ENCODE measurements at regions not wholly inside any gene's neighbourhood (a gene's known extent, or its start where the extent isn't known, plus 50 kb on each side); places are given as distances from the start of the nearest gene placed in this dataset.
A peak's percentile ranks its signal among the peaks of the same experiment; 100 is the strongest.
"Not testable (repeated sequence)": the region's sequence is repeated elsewhere in the genome, so short reads cannot be mapped to it uniquely, and the experiment has no call there.

DNA sequence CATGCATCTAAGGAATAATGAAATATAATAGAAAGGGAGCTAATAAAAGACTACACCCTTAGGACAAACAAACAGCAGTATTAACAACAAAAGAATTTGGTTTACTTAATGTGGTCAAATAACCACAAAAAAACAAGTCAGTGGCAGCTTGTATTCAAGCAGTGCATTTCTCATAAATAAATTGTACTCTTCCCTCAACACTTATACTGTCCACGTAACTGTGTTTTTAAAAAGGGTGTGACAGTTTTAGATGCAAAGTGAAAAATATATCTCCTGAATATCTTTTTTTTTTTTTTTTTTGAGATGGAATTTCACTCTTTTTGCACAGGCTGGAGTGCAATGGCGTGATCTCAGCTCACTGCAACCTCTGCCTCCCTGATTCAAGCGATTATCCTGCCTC lies 698.2 kb upstream of the CADM2 start:
- DNase-seq (ENCODE audit: low spot score) = no peak

DNA sequence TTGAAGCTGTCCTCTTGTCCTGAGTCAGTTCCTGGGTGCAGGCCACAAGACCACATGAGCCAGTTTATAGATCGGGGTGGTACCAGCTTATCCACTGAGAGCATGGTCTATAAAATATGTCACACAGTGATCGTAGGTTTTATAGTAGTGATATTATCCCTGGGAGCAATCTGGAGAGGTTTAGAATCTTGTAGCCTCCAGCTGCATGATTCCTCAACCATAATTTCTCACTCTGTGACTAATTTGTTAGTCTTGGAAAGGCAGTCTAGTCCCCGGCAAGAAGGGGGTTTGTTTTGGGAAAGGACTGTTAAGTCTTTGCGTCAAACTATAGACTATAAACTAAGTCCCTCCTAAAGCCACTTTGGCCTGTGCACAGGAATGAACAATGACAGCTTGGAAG lies 693.0 kb upstream of the CADM2 start:
- no peak for DNase-seq (ENCODE audit: low spot score)

DNA sequence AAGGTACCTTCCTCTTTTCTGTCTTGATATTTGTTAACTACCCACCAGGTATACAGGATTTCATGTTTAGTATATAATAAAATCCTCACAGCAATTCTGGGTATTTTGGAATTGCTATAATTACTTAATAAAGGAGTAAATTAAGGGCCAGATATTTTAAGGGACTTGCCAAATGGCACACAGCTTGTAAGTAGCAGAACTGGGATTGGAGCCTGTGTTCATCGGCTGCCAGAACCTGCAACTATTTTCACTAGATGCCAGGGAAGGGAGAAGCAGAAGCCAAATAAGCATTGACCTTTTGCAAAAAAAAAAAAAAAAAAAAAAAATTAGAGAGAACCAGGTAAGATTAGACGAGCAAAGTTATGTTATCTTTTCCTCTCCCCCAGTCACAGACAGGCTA lies 683.3 kb upstream of the CADM2 start:
- no peak for DNase-seq (ENCODE audit: low spot score)

DNA sequence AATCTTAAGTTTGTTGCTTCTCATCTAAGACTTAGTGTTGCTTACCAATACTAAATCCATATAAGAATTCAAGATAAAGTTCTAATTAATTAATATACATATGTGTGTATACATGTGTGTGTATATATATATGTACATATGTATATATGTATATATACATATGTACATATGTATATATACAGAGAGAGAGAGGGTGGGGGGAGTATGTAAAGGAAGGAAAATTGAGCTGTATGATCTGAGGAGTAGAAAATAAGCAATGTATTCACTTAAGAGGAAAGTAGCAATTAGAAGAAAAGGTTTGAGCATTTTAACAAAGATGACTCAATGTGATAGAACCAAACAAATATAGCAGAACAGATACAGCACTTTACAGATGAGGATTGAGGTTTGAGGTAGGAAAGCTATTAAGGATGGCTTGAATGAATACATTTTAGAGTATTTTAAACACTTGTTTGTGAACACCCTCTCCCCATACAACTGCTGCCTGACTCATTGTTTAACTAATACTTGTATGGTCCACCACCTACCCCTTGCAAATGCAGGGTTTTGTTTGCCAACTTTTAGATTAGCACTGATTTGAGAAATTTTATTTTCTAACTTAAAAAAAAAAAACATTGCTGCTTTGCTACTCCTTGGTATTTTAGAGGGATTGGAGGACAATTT lies 681.1 kb upstream of the CADM2 start:
- DNase-seq (ENCODE audit: low spot score) = no peak

DNA sequence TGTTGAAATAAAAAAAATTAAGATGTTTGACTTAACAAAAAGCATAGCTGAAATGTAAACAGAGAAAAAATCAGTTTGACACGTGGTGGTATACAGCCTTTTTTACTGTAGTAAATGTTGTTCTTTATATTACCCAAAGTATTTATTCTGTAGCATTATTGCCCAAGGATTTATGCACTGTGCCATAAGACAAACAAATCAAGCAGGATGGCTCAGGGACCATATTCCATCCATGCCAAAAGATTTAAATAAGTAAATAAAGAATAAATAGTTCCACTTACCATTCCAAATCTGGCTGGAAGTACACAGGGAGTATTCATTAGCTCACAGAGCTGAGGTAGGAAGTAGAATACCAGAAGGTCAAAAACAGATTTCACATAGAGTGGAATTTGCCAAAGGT lies 666.7 kb upstream of the CADM2 start:
- DNase-seq (ENCODE audit: low spot score) = peak; percentile 2

DNA sequence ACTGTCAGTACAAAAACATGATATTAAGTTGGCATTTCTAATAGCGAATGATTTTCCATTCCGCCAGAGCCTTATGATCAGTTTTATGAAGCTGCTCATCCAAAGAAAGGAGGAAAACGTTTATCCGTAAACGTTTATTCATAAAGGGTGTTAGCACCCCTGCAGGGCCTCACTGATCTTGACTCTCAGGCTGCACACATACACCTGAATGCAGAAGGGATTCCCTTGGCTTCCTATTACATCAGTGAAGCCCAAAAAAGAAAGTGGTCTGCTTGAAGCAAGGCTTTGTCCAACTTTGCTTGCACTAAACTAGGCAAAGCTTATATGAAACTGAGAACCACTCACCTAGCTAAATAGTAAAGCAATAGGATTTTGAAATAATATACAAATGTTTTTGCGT lies 659.5 kb upstream of the CADM2 start:
- no peak for DNase-seq (ENCODE audit: low spot score)

DNA sequence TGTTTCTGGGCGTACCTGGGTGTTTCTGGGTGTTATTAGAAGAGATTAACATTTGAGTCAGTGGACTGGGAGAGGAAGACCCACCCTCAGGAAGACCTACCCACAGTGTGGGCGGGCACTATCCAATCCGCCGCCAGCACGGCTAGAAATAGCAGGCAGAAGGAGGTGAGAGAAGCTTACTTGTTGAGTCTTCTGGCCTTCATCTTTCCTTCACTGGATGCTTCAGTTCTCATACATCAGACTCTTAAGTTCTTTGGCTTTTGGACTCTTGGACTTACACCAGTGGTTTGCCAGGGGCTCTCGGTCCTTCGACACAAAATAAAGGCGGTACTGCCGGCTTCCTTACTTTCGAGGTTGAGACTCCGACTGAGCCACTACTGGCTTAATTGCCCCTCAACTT lies 654.6 kb upstream of the CADM2 start:
- DNase-seq (ENCODE audit: low spot score) = no peak

DNA sequence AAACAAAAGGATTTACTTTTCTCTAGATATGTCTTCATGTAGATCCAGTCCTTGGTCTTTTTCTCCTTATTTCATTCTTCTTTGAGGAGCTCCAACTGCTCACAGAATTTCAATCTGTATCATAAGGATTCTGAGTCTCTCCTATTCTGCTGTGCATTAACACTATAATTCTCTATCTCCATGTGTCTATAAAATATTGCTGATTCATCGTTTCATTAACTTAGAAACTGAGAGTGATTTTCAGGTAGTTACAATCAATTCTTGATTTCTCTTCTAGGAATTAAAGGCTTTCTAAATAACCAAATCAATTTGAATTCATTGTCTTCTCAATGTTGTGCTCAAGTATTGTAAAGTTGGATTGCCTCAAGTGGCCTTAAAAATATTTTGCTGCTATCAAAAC lies 651.5 kb upstream of the CADM2 start:
- DNase-seq (ENCODE audit: low spot score) = no peak

DNA sequence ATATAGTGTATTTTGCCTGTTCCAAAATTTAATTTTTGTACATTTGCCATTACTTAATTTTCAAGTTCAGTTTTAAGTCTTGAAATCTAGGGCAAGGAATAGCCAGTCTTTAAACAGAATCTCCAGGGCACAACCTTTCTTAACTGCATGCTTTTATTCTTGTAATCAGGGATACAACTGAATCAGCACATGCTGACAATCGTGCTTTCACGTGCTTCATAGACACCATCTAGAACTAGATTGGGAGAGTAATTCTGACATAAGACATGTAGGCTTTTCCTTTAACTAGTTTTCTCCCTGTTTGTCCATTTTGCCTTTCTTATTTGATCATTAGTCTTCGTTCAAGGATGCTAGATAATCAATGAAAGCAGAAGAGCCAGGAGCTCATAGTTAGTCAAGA lies 650.4 kb upstream of the CADM2 start:
- no peak for DNase-seq (ENCODE audit: low spot score)

DNA sequence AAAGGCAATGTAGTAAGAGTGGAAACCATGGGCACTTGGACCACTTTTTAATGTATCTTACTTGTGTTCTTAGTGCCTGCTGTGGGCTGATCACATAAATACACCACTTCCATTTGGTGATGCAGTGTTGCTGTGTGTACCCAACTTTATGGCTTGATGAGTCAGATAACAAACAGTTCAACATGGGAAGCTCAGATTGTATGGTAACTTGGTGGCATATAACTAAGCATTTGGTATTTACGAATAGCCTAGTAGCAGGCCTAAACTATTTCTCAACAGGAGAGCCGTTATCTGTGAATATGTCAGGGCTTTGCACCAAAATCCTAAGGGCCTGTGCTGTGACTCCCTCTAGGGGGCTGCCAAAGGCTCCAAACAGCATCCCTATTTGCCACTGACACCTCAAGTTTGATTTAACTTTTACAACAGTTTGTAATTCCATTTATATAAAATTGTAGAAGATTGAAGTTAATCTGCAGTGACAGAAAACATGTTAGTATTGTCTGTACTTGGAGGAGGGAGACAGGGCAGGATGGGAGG lies 640.4 kb upstream of the CADM2 start:
- DNase-seq (ENCODE audit: low spot score) = no peak

DNA sequence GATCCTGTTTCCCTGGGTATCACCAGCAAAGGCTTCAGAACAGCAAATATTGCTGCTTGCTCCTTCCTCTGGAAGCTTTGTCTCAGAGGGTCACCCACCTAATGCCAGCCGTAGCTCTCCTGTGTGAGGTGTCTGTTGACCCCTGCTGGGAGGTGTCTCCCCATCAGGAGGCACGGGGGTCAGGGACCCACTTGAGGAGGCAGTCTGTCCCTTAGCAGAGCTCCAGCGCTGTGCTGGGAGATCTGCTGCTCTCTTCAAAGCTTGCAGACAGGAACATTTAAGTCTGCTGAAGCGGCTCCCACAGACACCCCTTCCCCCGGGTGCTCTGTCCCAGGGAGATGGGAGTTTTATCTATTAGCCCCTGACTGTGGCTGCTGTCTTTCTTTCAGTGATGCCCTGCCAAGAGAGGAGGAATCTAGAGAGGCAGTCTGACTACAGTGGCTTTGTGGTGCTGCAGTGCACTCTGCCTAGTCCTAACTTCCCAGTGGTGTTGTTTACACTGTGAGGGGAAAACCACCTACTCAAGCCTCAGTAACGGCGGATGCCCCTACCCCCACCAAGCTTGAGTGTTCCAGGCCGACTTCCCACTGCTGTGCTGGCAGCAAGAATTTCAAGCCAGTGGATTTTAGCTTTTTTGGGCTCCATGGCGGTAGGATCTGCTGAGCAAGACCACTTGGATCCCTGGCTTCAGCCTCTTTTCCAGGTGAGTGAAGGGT lies 593.1 kb upstream of the CADM2 start:
- DNase-seq (ENCODE audit: low spot score) = not testable (repeated sequence)
